NT2/D1 (cell line): ENCODE measurements at regions not wholly inside any gene's neighbourhood (a gene's known extent, or its start where the extent isn't known, plus 50 kb on each side); places are given as distances from the start of the nearest gene placed in this dataset.

Experiments
- DNase-seq: peaks from one replicate; pipeline ENCODE4 v3.0.0-alpha.2; 2011; ENCODE audit warnings: low read depth, low spot score
- H3K27me3 ChIP-seq: 2 replicates; pipeline ENCODE4 v1.6.0; 2011; ENCODE audit warnings: mild to moderate bottlenecking; ENCODE audit not compliant: insufficient read length, insufficient read depth
- H3K36me3 ChIP-seq: 2 replicates; pipeline ENCODE4 v1.6.1; 2011; ENCODE audit warnings: mild to moderate bottlenecking, low read length, mixed read lengths; ENCODE audit not compliant: insufficient read depth, insufficient read length
- H3K4me1 ChIP-seq: 2 replicates; pipeline ENCODE4 v1.5.1; 2011; ENCODE audit not compliant: insufficient read depth, insufficient read length
- H3K4me3 ChIP-seq: 2 replicates; pipeline ENCODE4 v1.5.1; 2011; ENCODE audit warnings: low read depth; ENCODE audit not compliant: insufficient read length
- H3K9ac ChIP-seq: 2 replicates; pipeline ENCODE4 v1.6.0; 2011; ENCODE audit warnings: low read depth; ENCODE audit not compliant: insufficient read length
- H3K9me3 ChIP-seq: 2 replicates; pipeline ENCODE4 v1.5.1; 2011; ENCODE audit warnings: mild to moderate bottlenecking, low read length; ENCODE audit not compliant: insufficient read depth
- SUZ12 ChIP-seq: IDR thresholded peaks from 2 replicates; pipeline ENCODE4 v1.6.1; 2011; ENCODE audit not compliant: insufficient read length, insufficient read depth; ENCODE audit errors: extremely low read depth
- YY1 ChIP-seq: IDR thresholded peaks from 2 replicates; pipeline ENCODE4 v1.6.1; 2011; ENCODE audit not compliant: insufficient read length, insufficient read depth
- ZNF274 ChIP-seq: IDR thresholded peaks from 2 replicates; pipeline ENCODE4 v1.6.1; 2011; ENCODE audit warnings: mild to moderate bottlenecking, low read depth, low read length

DNA sequence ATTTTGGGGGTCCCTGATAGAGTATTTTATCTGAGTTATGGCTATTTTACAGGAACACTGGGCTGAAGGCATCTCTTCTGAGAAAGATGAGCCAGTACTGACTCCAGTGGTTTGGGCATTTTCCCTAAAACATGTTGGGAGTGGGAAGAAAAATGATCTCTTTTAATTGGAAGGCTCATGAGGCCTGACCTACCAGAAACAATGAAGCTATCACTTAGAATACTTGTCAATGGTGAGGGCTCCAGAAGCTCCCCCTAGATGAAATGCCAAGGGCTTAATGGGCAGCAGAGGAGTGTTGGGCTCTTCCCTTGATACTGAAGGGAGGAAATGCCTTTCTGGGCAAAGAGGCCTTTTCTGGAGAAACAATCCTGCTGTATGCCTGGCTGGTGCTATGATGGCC, 63.5 kb upstream of the BDNF start:
- H3K9ac ChIP-seq, result no peak overlapping the region
- H3K36me3 ChIP-seq, result no peaks in the 10 kb centered on the region
- TF ChIP-seq SUZ12, result no peak
- TF ChIP-seq YY1, result no peak
- TF ChIP-seq ZNF274, result no peak
- H3K27me3 ChIP-seq, result no peaks in the 10 kb centered on the region
- H3K4me1 ChIP-seq, result no peaks in the 10 kb centered on the region
- no peak overlapping the region for H3K4me3 ChIP-seq
- H3K9me3 ChIP-seq, result no peaks in the 10 kb centered on the region
- DNase-seq, result no peak

DNA sequence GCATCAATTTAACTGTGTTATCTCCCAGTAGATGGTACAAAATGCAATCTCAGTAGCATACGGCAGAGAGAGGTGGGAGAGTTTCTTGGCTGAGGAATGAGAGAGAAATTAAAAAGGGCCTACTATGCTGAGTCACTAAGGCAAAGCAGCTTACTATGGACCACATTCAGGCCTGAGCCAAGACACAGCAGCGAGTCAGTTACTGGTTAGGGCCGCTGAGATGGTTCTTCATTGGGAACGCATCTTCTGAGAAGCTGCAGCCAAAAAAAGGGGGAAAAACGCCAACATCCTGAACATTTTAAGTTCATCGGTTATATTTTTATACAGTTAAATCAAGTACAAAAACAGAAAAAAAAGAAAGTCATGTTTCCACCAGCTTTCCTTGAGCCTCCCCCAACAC, 61.1 kb upstream of the BDNF start:
- no peaks in the 10 kb centered on the region for H3K9me3 ChIP-seq
- H3K4me1 ChIP-seq, result no peaks in the 10 kb centered on the region
- H3K9ac ChIP-seq, result no peak overlapping the region
- H3K4me3 ChIP-seq, result no peak overlapping the region
- no peak for DNase-seq
- H3K36me3 ChIP-seq, result no peaks in the 10 kb centered on the region
- H3K27me3 ChIP-seq, result no peaks in the 10 kb centered on the region
- TF ChIP-seq YY1 (no peak), ZNF274 (no peak), SUZ12 (no peak)

DNA sequence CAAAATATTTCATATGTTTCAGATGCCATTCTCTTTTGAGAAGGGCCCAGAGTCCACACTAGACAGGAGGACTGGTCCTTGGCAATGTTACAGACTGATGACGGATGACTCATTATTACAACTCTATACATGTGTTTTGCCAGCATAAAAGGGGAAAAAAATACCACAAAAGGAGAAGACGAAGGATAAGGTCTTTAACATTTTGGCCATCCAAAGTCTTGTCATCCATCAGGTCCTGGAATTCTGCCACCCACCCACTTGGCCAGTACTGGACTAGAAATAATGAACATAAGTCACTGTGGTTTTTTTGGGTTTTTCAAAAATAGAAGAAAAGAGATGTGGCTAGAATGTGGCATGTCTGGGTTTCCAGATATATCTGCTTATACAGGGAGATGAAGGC, 57.7 kb upstream of the BDNF start:
- no peak for DNase-seq
- Histone ChIP-seq H3K4me3 (no peak overlapping the region), H3K27me3 (no peaks in the 10 kb centered on the region), H3K36me3 (no peaks in the 10 kb centered on the region), H3K9ac (no peak overlapping the region), H3K4me1 (no peaks in the 10 kb centered on the region), H3K9me3 (no peaks in the 10 kb centered on the region)
- TF ChIP-seq YY1 (no peak), ZNF274 (no peak), SUZ12 (no peak)

DNA sequence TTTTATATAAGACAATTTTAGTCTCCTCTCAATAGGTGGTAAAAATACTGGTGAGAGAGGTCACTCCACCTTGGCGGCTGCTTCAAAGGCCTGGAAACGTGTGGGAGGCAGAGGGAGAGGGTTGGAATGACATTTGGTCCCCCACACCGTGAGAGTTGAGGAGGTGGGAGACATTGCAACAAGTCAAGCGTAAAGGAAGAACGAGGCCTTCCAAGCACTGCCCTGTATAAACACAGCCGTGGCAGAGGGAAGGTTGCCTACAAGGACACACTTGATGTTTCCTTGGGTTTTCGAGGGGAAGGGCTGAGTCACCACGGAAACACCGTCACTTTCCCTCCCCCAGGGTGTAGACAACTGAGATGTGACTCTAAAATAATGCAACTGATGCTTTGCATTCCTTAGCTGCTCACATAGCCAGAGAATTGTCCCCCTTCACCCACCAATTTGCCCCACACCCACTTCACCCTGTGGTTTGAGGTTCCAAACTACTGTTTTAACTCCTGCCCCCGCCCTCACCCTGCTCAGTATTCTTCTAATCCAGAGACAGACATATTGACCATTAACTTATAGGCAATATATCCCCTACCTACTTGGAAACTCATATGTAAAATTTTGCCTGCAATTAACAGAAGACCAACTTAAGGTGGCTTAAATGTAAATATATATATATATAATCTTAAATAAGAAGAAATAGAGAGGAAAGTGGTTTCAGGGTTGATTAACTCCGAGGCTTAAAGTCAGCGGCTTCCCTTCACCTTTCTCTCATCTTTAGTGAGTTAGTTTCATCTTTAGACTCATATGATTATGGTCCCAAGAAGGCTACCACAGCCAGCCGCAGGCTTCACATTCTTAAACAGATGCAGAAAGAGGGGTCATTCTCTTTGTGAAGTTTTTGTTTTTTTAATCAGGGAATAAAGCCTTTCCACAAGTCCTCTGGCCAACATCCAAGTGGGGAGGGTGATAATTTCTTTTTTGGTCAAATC, 54.1 kb upstream of the BDNF start:
- no peak for DNase-seq
- no peaks in the 10 kb centered on the region for H3K27me3 ChIP-seq
- no peak overlapping the region for H3K9ac ChIP-seq
- no peak overlapping the region for H3K4me3 ChIP-seq
- H3K4me1 ChIP-seq, result no peaks in the 10 kb centered on the region
- TF ChIP-seq YY1 (no peak), SUZ12 (no peak), ZNF274 (no peak)
- H3K36me3 ChIP-seq, result no peaks in the 10 kb centered on the region
- H3K9me3 ChIP-seq, result no peaks in the 10 kb centered on the region
